K562 (cell line): ENCODE measurements at regions not wholly inside any gene's neighbourhood (a gene's known extent, or its start where the extent isn't known, plus 50 kb on each side); places are given as distances from the start of the nearest gene placed in this dataset.

Source experiments
- ATAC-seq: fragments of 200-7000 bp; cut with Tn5 transposase; 3 replicates; pipeline ENCODE4 v1.9.1; 2020; ENCODE audit warnings: moderate library complexity
- BruUV-seq: library from RNA; stranded (reverse); fragments of 400-500 nt; replicated peaks from 2 replicates; lab custom pipeline; 2021; lab: Mats Ljungman, UMichigan
- CTCF ChIA-PET: fragments of 300-600 bp; formaldehyde crosslinking; extraction: SDS; loops from one replicate; lab custom pipeline; 2021; ENCODE audit warnings: low intra/inter-chr PET ratio; lab: Yijun Ruan, JAX
- POLR2A ChIA-PET: fragments of 300-600, 350-650 bp; sonication (Branson Sonifier 250); formaldehyde crosslinking; extraction: SDS; loops from one replicate; lab custom pipeline; 2021; ENCODE audit warnings: antibody characterized with exemption, inconsistent platforms; lab: Yijun Ruan, JAX
- DNase-seq, 4 experiments: peaks; one replicate each; pipeline versions ENCODE4 v3.0.0 to v3.0.0-alpha.2; 2011 to 2018; ENCODE audit warnings: low spot score in 3 of 4, mixed read lengths in 3 of 4; ENCODE audit errors: extremely low read depth in 1 of 4
- FAIRE-seq: peaks from 2 replicates; lab custom pipeline; 2011; peaks lifted over from hg19 to GRCh38; lab: Jason Lieb, UNC
- H2AFZ ChIP-seq: 2 replicates; pipeline ENCODE4 v1.6.0; 2011; ENCODE audit warnings: low read depth, low read length, control low read depth, inconsistent platforms
- H3K27ac ChIP-seq: fragments of 200-600 bp; 3 replicates; pipeline ENCODE4 v1.8.0; 2011; ENCODE audit warnings: low read depth, mild to moderate bottlenecking, control low read depth, inconsistent platforms, low read length, moderate library complexity, mixed read lengths; ENCODE audit errors: extremely low read depth
- H3K27me3 ChIP-seq, 2 experiments: fragments of 300-600 bp in 1 of 2; 2 replicates in 1 of 2; 3 replicates in 1 of 2; pipeline versions ENCODE4 v1.6.0 to v1.8.0; 2011; ENCODE audit warnings: inconsistent platforms in 2 of 2, low read length in 2 of 2, mild to moderate bottlenecking in 1 of 2, mixed read lengths in 1 of 2, moderate library complexity in 1 of 2; ENCODE audit not compliant: control insufficient read depth in 2 of 2, insufficient read depth in 2 of 2
- H3K36me3 ChIP-seq: fragments of 300-600 bp; 3 replicates; pipeline ENCODE4 v1.8.0; 2011; ENCODE audit warnings: mild to moderate bottlenecking, low read length, inconsistent platforms; ENCODE audit not compliant: control insufficient read depth, insufficient read depth
- H3K4me1 ChIP-seq, 2 experiments: fragments of 200-600 bp in 1 of 2; replicated peaks in 1 of 2; 2 replicates in 1 of 2; 3 replicates in 1 of 2; pipeline versions ENCODE4 v1.5.1 to v1.8.0; 2011; ENCODE audit warnings: inconsistent platforms in 2 of 2, low read length in 2 of 2, mild to moderate bottlenecking in 1 of 2, mixed read lengths in 1 of 2, moderate library complexity in 1 of 2; ENCODE audit not compliant: control insufficient read depth in 2 of 2, insufficient read depth in 2 of 2
- H3K4me2 ChIP-seq: 2 replicates; pipeline ENCODE4 v1.6.1; 2011; ENCODE audit warnings: low read length, control low read depth, inconsistent platforms, mixed read lengths; ENCODE audit not compliant: insufficient read depth
- H3K4me3 ChIP-seq: fragments of 200-600 bp; sonication (generic), shearing (Covaris generic); 2 replicates; pipeline ENCODE4 v1.5.1; 2016; ENCODE audit warnings: control low read depth, inconsistent platforms
- H3K79me2 ChIP-seq: fragments of 200-600 bp; 3 replicates; pipeline ENCODE4 v1.8.0; 2011; ENCODE audit warnings: low read length, inconsistent platforms; ENCODE audit not compliant: control insufficient read depth, insufficient read depth
- H3K9ac ChIP-seq, 2 experiments: 2 replicates each; pipeline versions ENCODE4 v1.6.0 to v1.6.1; 2011; ENCODE audit warnings: low read depth in 2 of 2, low read length in 2 of 2, control low read depth in 1 of 2, inconsistent platforms in 1 of 2, mild to moderate bottlenecking in 1 of 2, mixed read lengths in 1 of 2; ENCODE audit not compliant: insufficient read depth in 1 of 2
- H3K9me1 ChIP-seq: one replicate; pipeline ENCODE4 v1.6.0; 2011; ENCODE audit warnings: inconsistent platforms, mild to moderate bottlenecking, low read length, moderate library complexity; ENCODE audit not compliant: control insufficient read depth, insufficient read depth
- H3K9me3 ChIP-seq: replicated peaks from 2 replicates; pipeline ENCODE4 v1.5.1; 2011; ENCODE audit warnings: low read depth, low read length, inconsistent platforms; ENCODE audit not compliant: control insufficient read depth, insufficient read depth
- H4K20me1 ChIP-seq: replicated peaks from 2 replicates; pipeline ENCODE4 v1.6.1; 2011; ENCODE audit warnings: low read length, inconsistent platforms, mixed read lengths; ENCODE audit not compliant: control insufficient read depth, insufficient read depth
- BCLAF1 ChIP-seq, 2 experiments: fragments of 450-650 bp in 1 of 2; IDR thresholded peaks; 2 replicates each; pipeline ENCODE4 v1.6.1; 2011 to 2017; ENCODE audit warnings: low read depth in 2 of 2, antibody characterized with exemption in 1 of 2, borderline replicate concordance in 1 of 2, low read length in 1 of 2, mild to moderate bottlenecking in 1 of 2, mixed read lengths in 1 of 2; ENCODE audit not compliant: control insufficient read depth in 1 of 2
- BRF2 ChIP-seq: IDR thresholded peaks from 3 replicates; pipeline ENCODE4 v1.6.1; 2011; ENCODE audit warnings: borderline replicate concordance, mild to moderate bottlenecking; ENCODE audit not compliant: insufficient read length, insufficient read depth
- CCNT2 ChIP-seq: IDR thresholded peaks from 2 replicates; pipeline ENCODE4 v1.6.1; 2011; ENCODE audit warnings: borderline replicate concordance, low read depth, mild to moderate bottlenecking, moderate library complexity, mixed read lengths, low read length; ENCODE audit not compliant: insufficient read length; ENCODE audit errors: extremely low read depth
- HINFP ChIP-seq: fragments of 450-650 bp; conservative IDR thresholded peaks from 2 replicates; pipeline ENCODE4 v1.6.1; 2016; ENCODE audit warnings: missing genetic modification characterization, low read depth, mild to moderate bottlenecking, control low read depth, missing compliant biosample characterization
- KDM2B ChIP-seq: fragments of 250-450 bp; sonication (Bioruptor Pico); IDR thresholded peaks from 2 replicates; pipeline ENCODE4 v1.8.0; 2021; ENCODE audit warnings: mild to moderate bottlenecking, moderate library complexity
- PPARD ChIP-seq: fragments of 250-450 bp; sonication (Bioruptor Pico); IDR thresholded peaks from 2 replicates; pipeline ENCODE4 v1.8.0; 2022; ENCODE audit warnings: inconsistent platforms, mild to moderate bottlenecking, moderate library complexity
- RBM22 ChIP-seq: fragments of 200-400 bp; formaldehyde crosslinking; IDR thresholded peaks from 2 replicates; pipeline ENCODE4 v1.6.1; 2018; ENCODE audit warnings: low read length, low read depth; ENCODE audit not compliant: poor library complexity, severe bottlenecking
- SIRT6 ChIP-seq: IDR thresholded peaks from one replicate; pipeline ENCODE4 v1.6.1; 2012; ENCODE audit warnings: low read depth, mild to moderate bottlenecking, control low read depth, inconsistent platforms, low read length, moderate library complexity
- TEAD2 ChIP-seq: fragments of 450-650 bp; IDR thresholded peaks from 2 replicates; pipeline ENCODE4 v1.6.1; 2016; ENCODE audit warnings: missing genetic modification characterization, control low read depth, missing compliant biosample characterization
- TEAD4 ChIP-seq, 2 experiments: sonication (generic) in 1 of 2; formaldehyde crosslinking in 1 of 2; IDR thresholded peaks; 2 replicates each; pipeline versions ENCODE4 v1.6.1 to v1.8.0; 2012 to 2022; ENCODE audit warnings: borderline replicate concordance in 1 of 2, inconsistent platforms in 1 of 2, low read length in 1 of 2, mild to moderate bottlenecking in 1 of 2, missing genetic modification reagents in 1 of 2
- WGBS: fragments of 100-300 bp; shearing (Covaris generic); methylation state at CpG from one replicate; pipeline ENCODE4 v1.1.6; 2016; ENCODE audit warnings: low coverage, mixed read lengths; ENCODE audit not compliant: insufficient coverage; ENCODE audit errors: missing lambda C conversion rate; 5-methylcytosine and 5-hydroxymethylcytosine counted together
- in situ Hi-C: fragments of 300-500 bp; cut with MboI; formaldehyde crosslinking; loops from 4 replicates; pipeline ENCODE4 v1.15.0; 2018; ENCODE audit warnings: inconsistent platforms, mixed read lengths
- intact Hi-C: fragments of 100-400 bp; cut with micrococcal nuclease; formaldehyde crosslinking; loops from 2 replicates; pipeline ENCODE4 v1.14.2; 2022
- TF ChIP-seq, protein P1 (sequence below): fragments of 250-450 bp; sonication (Bioruptor Pico); IDR thresholded peaks from 2 replicates; pipeline ENCODE4 v1.5.0; 2020; ENCODE audit warnings: mild to moderate bottlenecking, borderline replicate concordance

GRCh38 chr2:9077691-9078090 is 74.2 kb upstream of the MBOAT2 start:
- Histone ChIP-seq H3K4me2 (no peak overlapping the region), H4K20me1 (no peaks in the 10 kb centered on the region), H2AFZ (peak overlapping the region; percentile 18; the same call in 1 of the 2 replicates), H3K4me3 (no peak overlapping the region), H3K4me1 (peaks cover 0 to 19% of the 10 kb centered on the region in 2 experiments; a peak in 4 of 5 replicates), H3K9ac (no peak overlapping the region), H3K27ac (no peak overlapping the region), H3K27me3 (no peaks in the 10 kb centered on the region), H3K36me3 (no peaks in the 10 kb centered on the region), H3K9me3 (0 out of 2 replicates have a peak, but pooled peaks cover 2% of the 10 kb centered on the region), H3K9me1 (no peaks in the 10 kb centered on the region), H3K79me2 (no peaks in the 10 kb centered on the region)
- no TSS peak for BruUV-seq
- intact Hi-C loops, result no loop called here
- WGBS, result 67% methylated on average over 2 of the region's 2 CpGs
- ATAC-seq (no peak), FAIRE-seq (no peak), DNase-seq (no peak)
- ChIA-PET POLR2A (interaction anchor here (0.6 kb wide), 1 partner anchor 48 kb away, joined by 3 read pairs; no protein-coding TSS in a partner anchor), CTCF (no interaction called here)
- in situ Hi-C loops, result no loop called here
- TF ChIP-seq SIRT6 (no peak), TEAD2 (no peak), BRF2 (no peak), RBM22 (no peak), BCLAF1 (IDR thresholded peaks at IDR 0.05; ENCODE audit: borderline replicate concordance in 1 of 2, control insufficient read depth in 1 of 2, low read depth in 2 of 2, low read length in 1 of 2) (no peak), HINFP (no peak), CCNT2 (no peak), TEAD4 (IDR thresholded peaks at IDR 0.05; ENCODE audit: low read length) (no peak), TEAD4 (CRISPR knock-in tag; IDR thresholded peaks at IDR 0.05; ENCODE audit: borderline replicate concordance) (no peak), KDM2B (no peak), PPARD (no peak)
- TF ChIP-seq, protein P1, sequence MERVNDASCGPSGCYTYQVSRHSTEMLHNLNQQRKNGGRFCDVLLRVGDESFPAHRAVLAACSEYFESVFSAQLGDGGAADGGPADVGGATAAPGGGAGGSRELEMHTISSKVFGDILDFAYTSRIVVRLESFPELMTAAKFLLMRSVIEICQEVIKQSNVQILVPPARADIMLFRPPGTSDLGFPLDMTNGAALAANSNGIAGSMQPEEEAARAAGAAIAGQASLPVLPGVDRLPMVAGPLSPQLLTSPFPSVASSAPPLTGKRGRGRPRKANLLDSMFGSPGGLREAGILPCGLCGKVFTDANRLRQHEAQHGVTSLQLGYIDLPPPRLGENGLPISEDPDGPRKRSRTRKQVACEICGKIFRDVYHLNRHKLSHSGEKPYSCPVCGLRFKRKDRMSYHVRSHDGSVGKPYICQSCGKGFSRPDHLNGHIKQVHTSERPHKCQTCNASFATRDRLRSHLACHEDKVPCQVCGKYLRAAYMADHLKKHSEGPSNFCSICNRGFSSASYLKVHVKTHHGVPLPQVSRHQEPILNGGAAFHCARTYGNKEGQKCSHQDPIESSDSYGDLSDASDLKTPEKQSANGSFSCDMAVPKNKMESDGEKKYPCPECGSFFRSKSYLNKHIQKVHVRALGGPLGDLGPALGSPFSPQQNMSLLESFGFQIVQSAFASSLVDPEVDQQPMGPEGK (CRISPR knock-in tag), result no peak
